CD14-positive monocyte (primary cell): ENCODE measurements at regions not wholly inside any gene's neighbourhood (a gene's known extent, or its start where the extent isn't known, plus 50 kb on each side); places are given as distances from the start of the nearest gene placed in this dataset.

Experiments
- DNase-seq, 3 donors: peaks; one replicate each; pipeline ENCODE4 v3.0.0-alpha.2; 2011 to 2022
- H2AFZ ChIP-seq: 2 replicates; pipeline ENCODE4 v1.6.0; 2012; ENCODE audit warnings: mild to moderate bottlenecking, low read depth, low read length, inconsistent platforms; ENCODE audit not compliant: insufficient read depth, poor library complexity, severe bottlenecking
- H3K27ac ChIP-seq, 2 donors: 1 replicate in 1 of 2; 2 replicates in 1 of 2; pipeline ENCODE4 v1.5.1; 2012 to 2013; ENCODE audit warnings: low read length in 2 of 2, control low read depth in 1 of 2, inconsistent platforms in 1 of 2, low read depth in 1 of 2, mild to moderate bottlenecking in 1 of 2
- H3K27me3 ChIP-seq, 2 donors: one replicate each; pipeline versions ENCODE4 v1.6.0 to v1.6.1; 2011 to 2013; ENCODE audit warnings: low read length in 2 of 2; ENCODE audit not compliant: control insufficient read depth in 2 of 2, insufficient read depth in 2 of 2
- H3K36me3 ChIP-seq, 2 donors: replicated peaks in 1 of 2; 1 replicate in 1 of 2; 2 replicates in 1 of 2; pipeline versions ENCODE4 v1.5.1 to v1.6.1; 2012 to 2013; ENCODE audit warnings: low read length in 2 of 2, control low read depth in 1 of 2, inconsistent platforms in 1 of 2, mild to moderate bottlenecking in 1 of 2; ENCODE audit not compliant: insufficient read depth in 2 of 2, control insufficient read depth in 1 of 2
- H3K4me1 ChIP-seq, 2 donors: 1 replicate in 1 of 2; 2 replicates in 1 of 2; pipeline versions ENCODE4 v1.5.1 to v1.6.1; 2012 to 2013; ENCODE audit warnings: low read length in 2 of 2, control low read depth in 1 of 2, inconsistent platforms in 1 of 2, mild to moderate bottlenecking in 1 of 2, moderate library complexity in 1 of 2; ENCODE audit not compliant: insufficient read depth in 2 of 2, control insufficient read depth in 1 of 2
- H3K4me2 ChIP-seq: replicated peaks from 2 replicates; pipeline ENCODE3; 2012; ENCODE audit warnings: low read length, moderate library complexity, mild to moderate bottlenecking; ENCODE audit not compliant: poor library complexity, severe bottlenecking; ENCODE audit errors: extremely low read depth
- H3K4me3 ChIP-seq, 3 experiments: fragments of 200-600 bp in 1 of 3; sonication (generic) in 1 of 3; replicated peaks in 1 of 3; 1 replicate in 2 of 3; 2 replicates in 1 of 3; pipeline ENCODE4 v1.5.1; 2011 to 2013; ENCODE audit warnings: low read length in 3 of 3, mild to moderate bottlenecking in 3 of 3, control low read depth in 2 of 3, low read depth in 2 of 3, inconsistent platforms in 1 of 3, moderate library complexity in 1 of 3
- H3K79me2 ChIP-seq: 2 replicates; pipeline ENCODE4 v1.6.0; 2012; ENCODE audit warnings: mild to moderate bottlenecking, control low read depth, inconsistent platforms, low read length, moderate library complexity; ENCODE audit not compliant: insufficient read depth
- H3K9ac ChIP-seq: 2 replicates; pipeline ENCODE4 v1.6.0; 2017; ENCODE audit warnings: low read length, mild to moderate bottlenecking; ENCODE audit not compliant: insufficient read depth, poor library complexity, severe bottlenecking
- H3K9me3 ChIP-seq, 2 donors: replicated peaks in 1 of 2; 1 replicate in 1 of 2; 2 replicates in 1 of 2; pipeline versions ENCODE4 v1.5.1 to v1.6.1; 2012 to 2013; ENCODE audit warnings: low read length in 2 of 2, control low read depth in 1 of 2; ENCODE audit not compliant: control insufficient read depth in 1 of 2, insufficient read depth in 1 of 2
- H4K20me1 ChIP-seq: 2 replicates; pipeline ENCODE4 v1.6.0; 2012; ENCODE audit warnings: mild to moderate bottlenecking, low read length, control low read depth, moderate library complexity; ENCODE audit not compliant: insufficient read depth
- H3K27ac Mint-ChIP-seq, 7 donors: one replicate each; pipeline ENCODE4 v1.8.0; 2020; ENCODE audit warnings: mild to moderate bottlenecking in 7 of 7, mixed read lengths in 7 of 7, moderate library complexity in 6 of 7, inconsistent platforms in 2 of 7
- H3K27me3 Mint-ChIP-seq, 3 donors: one replicate each; pipeline ENCODE4 v1.8.0; 2021 to 2022; ENCODE audit warnings: low read depth in 3 of 3, mild to moderate bottlenecking in 3 of 3, mixed read lengths in 3 of 3, moderate library complexity in 3 of 3, inconsistent platforms in 1 of 3
- H3K36me3 Mint-ChIP-seq, 2 donors: one replicate each; pipeline ENCODE4 v1.8.0; 2020; ENCODE audit warnings: mixed read lengths in 2 of 2, inconsistent platforms in 1 of 2, mild to moderate bottlenecking in 1 of 2
- H3K4me1 Mint-ChIP-seq: one replicate; pipeline ENCODE4 v1.8.0; 2020; ENCODE audit warnings: mild to moderate bottlenecking, mixed read lengths
- H3K4me3 Mint-ChIP-seq, 2 donors: one replicate each; pipeline ENCODE4 v1.8.0; 2020; ENCODE audit warnings: mild to moderate bottlenecking in 2 of 2, mixed read lengths in 2 of 2, moderate library complexity in 1 of 2
- H3K9me3 Mint-ChIP-seq, 7 donors: one replicate each; pipeline ENCODE4 v1.8.0; 2020 to 2022; ENCODE audit warnings: mixed read lengths in 7 of 7, mild to moderate bottlenecking in 6 of 7, moderate library complexity in 6 of 7, inconsistent platforms in 2 of 7
- WGBS: methylation state at CpG from one replicate; pipeline ENCODE4 v1.1.5; 2013; ENCODE audit warnings: missing lambda C conversion rate; ENCODE audit not compliant: insufficient coverage; 5-methylcytosine and 5-hydroxymethylcytosine counted together
- intact Hi-C, 2 donors: fragments of 100-400 bp; cut with micrococcal nuclease; formaldehyde crosslinking; loops; one replicate each; pipeline versions ENCODE4 v1.15.0 to v1.15.1; 2023
- TF ChIP-seq, protein P1 (sequence below): fragments of 200-600 bp; IDR thresholded peaks from one replicate; pipeline ENCODE4 v1.8.0; 2022; ENCODE audit warnings: antibody characterized with exemption, mild to moderate bottlenecking

- H3K9me3 Mint-ChIP-seq = no peaks in the 10 kb centered on the region
- H3K4me2 ChIP-seq = no peak overlapping the region
- no peaks in the 10 kb centered on the region for H3K79me2 ChIP-seq
- no peak for DNase-seq
- H3K4me3 Mint-ChIP-seq = no peak overlapping the region
- no peaks in the 10 kb centered on the region for H3K36me3 Mint-ChIP-seq
- H3K9me3 ChIP-seq = no peaks in the 10 kb centered on the region
- intact Hi-C loops = no loop called here
- H3K4me3 ChIP-seq = no peak overlapping the region
- no peaks in the 10 kb centered on the region for H3K4me1 Mint-ChIP-seq
- no peaks in the 10 kb centered on the region for H3K36me3 ChIP-seq
- H3K27me3 Mint-ChIP-seq = no peaks in the 10 kb centered on the region
- no peak overlapping the region for H3K27ac ChIP-seq
- no peak overlapping the region for H3K9ac ChIP-seq
- H3K4me1 ChIP-seq = no peaks in the 10 kb centered on the region
- TF ChIP-seq, protein P1, sequence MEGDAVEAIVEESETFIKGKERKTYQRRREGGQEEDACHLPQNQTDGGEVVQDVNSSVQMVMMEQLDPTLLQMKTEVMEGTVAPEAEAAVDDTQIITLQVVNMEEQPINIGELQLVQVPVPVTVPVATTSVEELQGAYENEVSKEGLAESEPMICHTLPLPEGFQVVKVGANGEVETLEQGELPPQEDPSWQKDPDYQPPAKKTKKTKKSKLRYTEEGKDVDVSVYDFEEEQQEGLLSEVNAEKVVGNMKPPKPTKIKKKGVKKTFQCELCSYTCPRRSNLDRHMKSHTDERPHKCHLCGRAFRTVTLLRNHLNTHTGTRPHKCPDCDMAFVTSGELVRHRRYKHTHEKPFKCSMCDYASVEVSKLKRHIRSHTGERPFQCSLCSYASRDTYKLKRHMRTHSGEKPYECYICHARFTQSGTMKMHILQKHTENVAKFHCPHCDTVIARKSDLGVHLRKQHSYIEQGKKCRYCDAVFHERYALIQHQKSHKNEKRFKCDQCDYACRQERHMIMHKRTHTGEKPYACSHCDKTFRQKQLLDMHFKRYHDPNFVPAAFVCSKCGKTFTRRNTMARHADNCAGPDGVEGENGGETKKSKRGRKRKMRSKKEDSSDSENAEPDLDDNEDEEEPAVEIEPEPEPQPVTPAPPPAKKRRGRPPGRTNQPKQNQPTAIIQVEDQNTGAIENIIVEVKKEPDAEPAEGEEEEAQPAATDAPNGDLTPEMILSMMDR = no peak
- H3K27me3 ChIP-seq = no peaks in the 10 kb centered on the region
- no peak overlapping the region for H2AFZ ChIP-seq
- no peak overlapping the region for H3K27ac Mint-ChIP-seq
- no peaks in the 10 kb centered on the region for H4K20me1 ChIP-seq
Observed at GRCh38 chr4:58551676-58552075, 1441.5 kb upstream of the IGFBP7 start.

- H3K27ac ChIP-seq = no peak overlapping the region
- H4K20me1 ChIP-seq = no peaks in the 10 kb centered on the region
- no peaks in the 10 kb centered on the region for H3K4me1 Mint-ChIP-seq
- no peaks in the 10 kb centered on the region for H3K36me3 ChIP-seq
- WGBS = no CpG with 5 or more reads among the region's 1 CpG
- no peak overlapping the region for H3K4me2 ChIP-seq
- TF ChIP-seq, protein P1 = no peak
- no peak overlapping the region for H3K27ac Mint-ChIP-seq
- H3K27me3 ChIP-seq = no peaks in the 10 kb centered on the region
- H3K4me1 ChIP-seq = no peaks in the 10 kb centered on the region
- DNase-seq = no peak
- no peaks in the 10 kb centered on the region for H3K79me2 ChIP-seq
- no peak overlapping the region for H2AFZ ChIP-seq
- no peaks in the 10 kb centered on the region for H3K36me3 Mint-ChIP-seq
- peaks cover 0 to 6% of the 10 kb centered on the region in 2 donors for H3K9me3 ChIP-seq
- no peak overlapping the region for H3K4me3 Mint-ChIP-seq
- H3K9me3 Mint-ChIP-seq = peaks cover 0 to 4% (median 0%) of the 10 kb centered on the region in 7 donors
- no peak overlapping the region for H3K4me3 ChIP-seq
- no peaks in the 10 kb centered on the region for H3K27me3 Mint-ChIP-seq
- H3K9ac ChIP-seq = no peak overlapping the region
- intact Hi-C loops = no loop called here
Observed at GRCh38 chr4:58543465-58543864, 1433.3 kb upstream of the IGFBP7 start.
